GM23338 (cell line): ENCODE measurements at regions not wholly inside any gene's neighbourhood (a gene's known extent, or its start where the extent isn't known, plus 50 kb on each side); places are given as distances from the start of the nearest gene placed in this dataset.

ENCODE experiments used
- ATAC-seq: fragments of 200-7000 bp; cut with Tn5 transposase; 3 replicates; pipeline ENCODE4 v1.9.1; 2020
- DNase-seq: peaks from one replicate; pipeline ENCODE4 v3.0.0-alpha.2; 2015; ENCODE audit warnings: low spot score
- H2AFZ ChIP-seq: fragments of 200-600 bp; sonication (generic); 2 replicates; pipeline ENCODE4 v1.8.0; 2016; ENCODE audit warnings: antibody characterized with exemption, mild to moderate bottlenecking, moderate library complexity
- H3F3A ChIP-seq: fragments of 200-600 bp; sonication (generic); replicated peaks from 2 replicates; pipeline ENCODE4 v1.8.0; 2017; ENCODE audit warnings: antibody characterized with exemption, mixed run types, low read depth
- H3K27ac ChIP-seq: fragments of 200-600 bp; sonication (generic); 2 replicates; pipeline ENCODE4 v1.6.1; 2016; ENCODE audit warnings: low read depth
- H3K27me3 ChIP-seq: fragments of 200-600 bp; sonication (generic); 2 replicates; pipeline ENCODE4 v1.8.0; 2016; ENCODE audit warnings: mild to moderate bottlenecking, mixed run types, moderate library complexity; ENCODE audit not compliant: insufficient read depth
- H3K36me3 ChIP-seq: fragments of 200-600 bp; sonication (generic); 2 replicates; pipeline ENCODE4 v1.8.0; 2016; ENCODE audit warnings: mild to moderate bottlenecking; ENCODE audit not compliant: insufficient read depth
- H3K4me1 ChIP-seq: fragments of 200-600 bp; sonication (generic); 2 replicates; pipeline ENCODE4 v1.8.0; 2016; ENCODE audit warnings: mild to moderate bottlenecking, moderate library complexity; ENCODE audit not compliant: insufficient read depth
- H3K4me2 ChIP-seq: fragments of 200-600 bp; sonication (generic); 2 replicates; pipeline ENCODE4 v1.7.1; 2017; ENCODE audit warnings: mixed run types
- H3K4me3 ChIP-seq: fragments of 200-600 bp; sonication (generic); 2 replicates; pipeline ENCODE4 v1.6.1; 2016; ENCODE audit warnings: mixed run types
- H3K79me2 ChIP-seq: fragments of 200-600 bp; sonication (generic); replicated peaks from 2 replicates; pipeline ENCODE4 v1.8.0; 2017; ENCODE audit warnings: mild to moderate bottlenecking; ENCODE audit not compliant: insufficient read depth
- H3K9me2 ChIP-seq: fragments of 200-600 bp; sonication (generic); 2 replicates; pipeline ENCODE4 v1.8.0; 2017; ENCODE audit not compliant: insufficient read depth
- H4K20me1 ChIP-seq: fragments of 200-600 bp; sonication (generic); replicated peaks from 2 replicates; pipeline ENCODE4 v1.8.0; 2017; ENCODE audit warnings: mild to moderate bottlenecking; ENCODE audit not compliant: insufficient read depth
- H3K27ac Mint-ChIP-seq: 2 replicates; pipeline ENCODE4 v1.8.0; 2020; ENCODE audit warnings: inconsistent platforms, mild to moderate bottlenecking, moderate library complexity, mixed read lengths
- H3K27me3 Mint-ChIP-seq: 3 replicates; pipeline ENCODE4 v1.8.0; 2022; ENCODE audit warnings: low read depth, mild to moderate bottlenecking, moderate library complexity, mixed read lengths, inconsistent platforms; ENCODE audit not compliant: insufficient read depth, poor library complexity
- H3K36me3 Mint-ChIP-seq: 3 replicates; pipeline ENCODE4 v1.8.0; 2021; ENCODE audit warnings: low read depth, mild to moderate bottlenecking, inconsistent platforms, moderate library complexity, mixed read lengths
- H3K4me1 Mint-ChIP-seq: 3 replicates; pipeline ENCODE4 v1.8.0; 2020; ENCODE audit warnings: mild to moderate bottlenecking, inconsistent platforms, mixed read lengths
- H3K4me3 Mint-ChIP-seq: 3 replicates; pipeline ENCODE4 v1.8.0; 2021; ENCODE audit warnings: moderate library complexity, mild to moderate bottlenecking, inconsistent platforms, mixed read lengths
- H3K9me3 Mint-ChIP-seq: 3 replicates; pipeline ENCODE4 v1.8.0; 2020; ENCODE audit warnings: moderate library complexity, mild to moderate bottlenecking, inconsistent platforms, mixed read lengths
- CREB1 ChIP-seq: fragments of 250-450 bp; sonication (Bioruptor Pico); IDR thresholded peaks from 2 replicates; pipeline ENCODE4 v1.5.0; 2020; ENCODE audit warnings: low read depth, mild to moderate bottlenecking, moderate library complexity
- EZH2 ChIP-seq: fragments of 200-600 bp; sonication (generic); IDR thresholded peaks from one replicate; pipeline ENCODE4 v1.8.0; 2017; ENCODE audit warnings: antibody characterized with exemption, mild to moderate bottlenecking, low read depth; ENCODE audit not compliant: unreplicated experiment
- EZH2phosphoT487 ChIP-seq: fragments of 200-600 bp; sonication (generic); IDR thresholded peaks from one replicate; pipeline ENCODE4 v1.8.1; 2018; ENCODE audit warnings: antibody characterized with exemption; ENCODE audit not compliant: unreplicated experiment
- JUNB ChIP-seq: IDR thresholded peaks from one replicate; pipeline ENCODE4 v1.6.1; 2016; ENCODE audit warnings: antibody characterized with exemption; ENCODE audit not compliant: unreplicated experiment
- NANOG ChIP-seq: IDR thresholded peaks from 2 replicates; pipeline ENCODE4 v1.6.1; 2016; ENCODE audit warnings: antibody characterized with exemption, borderline replicate concordance
- POLR2AphosphoS5 ChIP-seq: IDR thresholded peaks from 2 replicates; pipeline ENCODE4 v1.6.1; 2016; ENCODE audit warnings: antibody characterized with exemption, low read depth
- STAT1 ChIP-seq: IDR thresholded peaks from one replicate; pipeline ENCODE4 v1.6.1; 2016; ENCODE audit warnings: antibody characterized with exemption; ENCODE audit not compliant: unreplicated experiment
- ZNF114 ChIP-seq: fragments of 250-450 bp; sonication (Bioruptor Pico); IDR thresholded peaks from 2 replicates; pipeline ENCODE4 v1.5.0; 2020; ENCODE audit warnings: mild to moderate bottlenecking, moderate library complexity
- ZNF331 ChIP-seq: fragments of 250-450 bp; sonication (Bioruptor Pico); IDR thresholded peaks from 2 replicates; pipeline ENCODE4 v1.5.0; 2020; ENCODE audit warnings: low read depth, mild to moderate bottlenecking, moderate library complexity
- ZNF462 ChIP-seq: fragments of 250-450 bp; sonication (Bioruptor Pico); IDR thresholded peaks from 2 replicates; pipeline ENCODE4 v1.5.0; 2020; ENCODE audit warnings: mild to moderate bottlenecking, moderate library complexity
- TF ChIP-seq, protein P1 (sequence below), 2 experiments: fragments of 200-600 bp in 1 of 2; sonication (generic) in 1 of 2; conservative IDR thresholded peaks; 2 replicates each; pipeline versions ENCODE4 v1.5.1 to v1.6.1; 2016 to 2017; ENCODE audit warnings: antibody characterized with exemption in 2 of 2, low read depth in 2 of 2, mild to moderate bottlenecking in 2 of 2, moderate library complexity in 1 of 2
- TF ChIP-seq, protein P2 (sequence below): IDR thresholded peaks from one replicate; pipeline ENCODE4 v1.6.1; 2018; ENCODE audit warnings: antibody characterized with exemption; ENCODE audit not compliant: unreplicated experiment
- TF ChIP-seq, protein P3 (sequence below): IDR thresholded peaks from 2 replicates; pipeline ENCODE4 v1.6.1; 2016; ENCODE audit warnings: antibody characterized with exemption

DNA sequence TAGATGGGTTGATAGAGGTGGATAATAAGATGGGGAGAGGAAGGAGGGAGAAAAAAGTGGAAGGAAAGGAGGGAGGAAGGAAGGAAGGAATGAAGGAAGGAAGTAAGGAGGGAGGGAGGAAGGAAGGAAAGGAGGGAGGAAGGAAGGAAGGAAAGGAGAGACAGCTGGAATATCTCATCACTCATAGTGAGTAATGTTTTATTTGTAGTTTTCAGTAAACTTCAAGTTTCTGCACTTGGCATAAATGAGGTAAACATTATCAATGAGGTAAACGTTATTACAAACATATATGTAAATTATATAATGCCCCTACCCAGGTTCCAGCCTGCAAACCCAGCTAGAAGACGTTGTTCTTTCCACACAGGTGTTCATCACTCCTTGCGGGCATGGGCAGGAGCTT lies 89.8 kb upstream of the XYLT1 start:
- no peaks in the 10 kb centered on the region for H4K20me1 ChIP-seq
- H3K4me1 ChIP-seq: no peaks in the 10 kb centered on the region
- Mint-ChIP-seq H3K4me3 (no peak overlapping the region), H3K9me3 (no peaks in the 10 kb centered on the region), H3K27ac (no peak overlapping the region), H3K27me3 (peaks cover 1% of the 10 kb centered on the region), H3K4me1 (no peaks in the 10 kb centered on the region), H3K36me3 (no peaks in the 10 kb centered on the region)
- H3K4me3 ChIP-seq: no peak overlapping the region
- no peak overlapping the region for H2AFZ ChIP-seq
- H3K9me2 ChIP-seq: no peaks in the 10 kb centered on the region
- DNase-seq (no peak), ATAC-seq (no peak)
- no peaks in the 10 kb centered on the region for H3F3A ChIP-seq
- H3K4me2 ChIP-seq: no peak overlapping the region
- no peaks in the 10 kb centered on the region for H3K36me3 ChIP-seq
- no peaks in the 10 kb centered on the region for H3K27me3 ChIP-seq
- H3K27ac ChIP-seq: no peak overlapping the region
- no peak for TF ChIP-seq POLR2AphosphoS5
- no peak for TF ChIP-seq STAT1
- TF ChIP-seq, protein P1, sequence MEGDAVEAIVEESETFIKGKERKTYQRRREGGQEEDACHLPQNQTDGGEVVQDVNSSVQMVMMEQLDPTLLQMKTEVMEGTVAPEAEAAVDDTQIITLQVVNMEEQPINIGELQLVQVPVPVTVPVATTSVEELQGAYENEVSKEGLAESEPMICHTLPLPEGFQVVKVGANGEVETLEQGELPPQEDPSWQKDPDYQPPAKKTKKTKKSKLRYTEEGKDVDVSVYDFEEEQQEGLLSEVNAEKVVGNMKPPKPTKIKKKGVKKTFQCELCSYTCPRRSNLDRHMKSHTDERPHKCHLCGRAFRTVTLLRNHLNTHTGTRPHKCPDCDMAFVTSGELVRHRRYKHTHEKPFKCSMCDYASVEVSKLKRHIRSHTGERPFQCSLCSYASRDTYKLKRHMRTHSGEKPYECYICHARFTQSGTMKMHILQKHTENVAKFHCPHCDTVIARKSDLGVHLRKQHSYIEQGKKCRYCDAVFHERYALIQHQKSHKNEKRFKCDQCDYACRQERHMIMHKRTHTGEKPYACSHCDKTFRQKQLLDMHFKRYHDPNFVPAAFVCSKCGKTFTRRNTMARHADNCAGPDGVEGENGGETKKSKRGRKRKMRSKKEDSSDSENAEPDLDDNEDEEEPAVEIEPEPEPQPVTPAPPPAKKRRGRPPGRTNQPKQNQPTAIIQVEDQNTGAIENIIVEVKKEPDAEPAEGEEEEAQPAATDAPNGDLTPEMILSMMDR (conservative IDR thresholded peaks at IDR 0.05; ENCODE audit: low read depth in 2 of 2): no peak
- TF ChIP-seq, protein P2, sequence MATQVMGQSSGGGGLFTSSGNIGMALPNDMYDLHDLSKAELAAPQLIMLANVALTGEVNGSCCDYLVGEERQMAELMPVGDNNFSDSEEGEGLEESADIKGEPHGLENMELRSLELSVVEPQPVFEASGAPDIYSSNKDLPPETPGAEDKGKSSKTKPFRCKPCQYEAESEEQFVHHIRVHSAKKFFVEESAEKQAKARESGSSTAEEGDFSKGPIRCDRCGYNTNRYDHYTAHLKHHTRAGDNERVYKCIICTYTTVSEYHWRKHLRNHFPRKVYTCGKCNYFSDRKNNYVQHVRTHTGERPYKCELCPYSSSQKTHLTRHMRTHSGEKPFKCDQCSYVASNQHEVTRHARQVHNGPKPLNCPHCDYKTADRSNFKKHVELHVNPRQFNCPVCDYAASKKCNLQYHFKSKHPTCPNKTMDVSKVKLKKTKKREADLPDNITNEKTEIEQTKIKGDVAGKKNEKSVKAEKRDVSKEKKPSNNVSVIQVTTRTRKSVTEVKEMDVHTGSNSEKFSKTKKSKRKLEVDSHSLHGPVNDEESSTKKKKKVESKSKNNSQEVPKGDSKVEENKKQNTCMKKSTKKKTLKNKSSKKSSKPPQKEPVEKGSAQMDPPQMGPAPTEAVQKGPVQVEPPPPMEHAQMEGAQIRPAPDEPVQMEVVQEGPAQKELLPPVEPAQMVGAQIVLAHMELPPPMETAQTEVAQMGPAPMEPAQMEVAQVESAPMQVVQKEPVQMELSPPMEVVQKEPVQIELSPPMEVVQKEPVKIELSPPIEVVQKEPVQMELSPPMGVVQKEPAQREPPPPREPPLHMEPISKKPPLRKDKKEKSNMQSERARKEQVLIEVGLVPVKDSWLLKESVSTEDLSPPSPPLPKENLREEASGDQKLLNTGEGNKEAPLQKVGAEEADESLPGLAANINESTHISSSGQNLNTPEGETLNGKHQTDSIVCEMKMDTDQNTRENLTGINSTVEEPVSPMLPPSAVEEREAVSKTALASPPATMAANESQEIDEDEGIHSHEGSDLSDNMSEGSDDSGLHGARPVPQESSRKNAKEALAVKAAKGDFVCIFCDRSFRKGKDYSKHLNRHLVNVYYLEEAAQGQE: no peak
- TF ChIP-seq EZH2: no peak
- no peak for TF ChIP-seq NANOG
- TF ChIP-seq ZNF331: no peak
- TF ChIP-seq EZH2phosphoT487: no peak
- TF ChIP-seq ZNF114: no peak
- TF ChIP-seq JUNB: no peak
- TF ChIP-seq ZNF462 (CRISPR knock-in tag): no peak
- TF ChIP-seq, protein P3, sequence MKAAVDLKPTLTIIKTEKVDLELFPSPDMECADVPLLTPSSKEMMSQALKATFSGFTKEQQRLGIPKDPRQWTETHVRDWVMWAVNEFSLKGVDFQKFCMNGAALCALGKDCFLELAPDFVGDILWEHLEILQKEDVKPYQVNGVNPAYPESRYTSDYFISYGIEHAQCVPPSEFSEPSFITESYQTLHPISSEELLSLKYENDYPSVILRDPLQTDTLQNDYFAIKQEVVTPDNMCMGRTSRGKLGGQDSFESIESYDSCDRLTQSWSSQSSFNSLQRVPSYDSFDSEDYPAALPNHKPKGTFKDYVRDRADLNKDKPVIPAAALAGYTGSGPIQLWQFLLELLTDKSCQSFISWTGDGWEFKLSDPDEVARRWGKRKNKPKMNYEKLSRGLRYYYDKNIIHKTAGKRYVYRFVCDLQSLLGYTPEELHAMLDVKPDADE: no peak
- no peak for TF ChIP-seq CREB1 (CRISPR knock-in tag)
- H3K79me2 ChIP-seq: no peaks in the 10 kb centered on the region
